ENCODE measurements at regions not wholly inside any gene's neighbourhood (a gene's known extent, or its start where the extent isn't known, plus 50 kb on each side); places are given as distances from the start of the nearest gene placed in this dataset.
"Not testable (repeated sequence)": the region's sequence is repeated elsewhere in the genome, so short reads cannot be mapped to it uniquely, and the experiment has no call there.

- H3K9me3 Mint-ChIP-seq; H3K36me3 Mint-ChIP-seq (ENCODE audit: low read depth); H3K4me3 Mint-ChIP-seq; intact Hi-C loops (cut with micrococcal nuclease); DNase-seq; H3K27ac Mint-ChIP-seq; H3K4me1 Mint-ChIP-seq; H3K27me3 Mint-ChIP-seq: not testable (repeated sequence)
Observed at GRCh38 chr12:29017532-29017931, 131.5 kb upstream of the FAR2 start.

- intact Hi-C loops (cut with micrococcal nuclease), result no loop called here
- H3K27me3 Mint-ChIP-seq, result peaks cover 4% of the 10 kb centered on the region
- H3K36me3 Mint-ChIP-seq (ENCODE audit: low read depth), result no peaks in the 10 kb centered on the region
- peaks cover 3% of the 10 kb centered on the region for H3K4me1 Mint-ChIP-seq
- peaks cover under 1% of the 10 kb centered on the region for H3K9me3 Mint-ChIP-seq
- DNase-seq, result no peak
- H3K4me3 Mint-ChIP-seq, result no peak overlapping the region
- H3K27ac Mint-ChIP-seq, result no peak overlapping the region
Observed at GRCh38 chr12:29023436-29024076, 125.5 kb upstream of the FAR2 start.

GRCh38 chr12:29024117-29024516 is 125.0 kb upstream of the FAR2 start:
- peaks cover 5% of the 10 kb centered on the region for H3K9me3 Mint-ChIP-seq
- H3K36me3 Mint-ChIP-seq (ENCODE audit: low read depth), result no peaks in the 10 kb centered on the region
- H3K4me3 Mint-ChIP-seq, result no peak overlapping the region
- peaks cover 8% of the 10 kb centered on the region for H3K27me3 Mint-ChIP-seq
- intact Hi-C loops (cut with micrococcal nuclease), result no loop called here
- no peak overlapping the region for H3K27ac Mint-ChIP-seq
- peaks cover 3% of the 10 kb centered on the region for H3K4me1 Mint-ChIP-seq
- no peak for DNase-seq

GRCh38 chr12:29025937-29026336 is 123.1 kb upstream of the FAR2 start:
- peaks cover 3% of the 10 kb centered on the region for H3K4me1 Mint-ChIP-seq
- H3K9me3 Mint-ChIP-seq, result peaks cover 5% of the 10 kb centered on the region
- H3K27me3 Mint-ChIP-seq, result peaks cover 10% of the 10 kb centered on the region
- no peaks in the 10 kb centered on the region for H3K36me3 Mint-ChIP-seq (ENCODE audit: low read depth)
- DNase-seq, result no peak
- no peak overlapping the region for H3K27ac Mint-ChIP-seq
- intact Hi-C loops (cut with micrococcal nuclease), result no loop called here
- H3K4me3 Mint-ChIP-seq, result no peak overlapping the region

- H3K36me3 Mint-ChIP-seq (ENCODE audit: low read depth), result no peaks in the 10 kb centered on the region
- DNase-seq, result no peak
- H3K4me1 Mint-ChIP-seq, result peaks cover 3% of the 10 kb centered on the region
- intact Hi-C loops (cut with micrococcal nuclease), result no loop called here
- H3K27ac Mint-ChIP-seq, result no peak overlapping the region
- no peak overlapping the region for H3K4me3 Mint-ChIP-seq
- peaks cover 10% of the 10 kb centered on the region for H3K27me3 Mint-ChIP-seq
- peaks cover 5% of the 10 kb centered on the region for H3K9me3 Mint-ChIP-seq
Observed at GRCh38 chr12:29026419-29026818, 122.7 kb upstream of the FAR2 start.

GRCh38 chr12:29029484-29029883 is 119.6 kb upstream of the FAR2 start:
- H3K4me3 Mint-ChIP-seq; H3K36me3 Mint-ChIP-seq (ENCODE audit: low read depth); H3K27ac Mint-ChIP-seq; DNase-seq; intact Hi-C loops (cut with micrococcal nuclease); H3K9me3 Mint-ChIP-seq; H3K4me1 Mint-ChIP-seq: not testable (repeated sequence)
- peaks cover 12% of the 10 kb centered on the region for H3K27me3 Mint-ChIP-seq

GRCh38 chr12:29030006-29030405 is 119.1 kb upstream of the FAR2 start:
- H3K4me3 Mint-ChIP-seq, result no peak overlapping the region
- no peak overlapping the region for H3K27ac Mint-ChIP-seq
- peaks cover 3% of the 10 kb centered on the region for H3K4me1 Mint-ChIP-seq
- H3K27me3 Mint-ChIP-seq, result peaks cover 12% of the 10 kb centered on the region
- intact Hi-C loops (cut with micrococcal nuclease), result no loop called here
- DNase-seq, result no peak
- H3K36me3 Mint-ChIP-seq (ENCODE audit: low read depth), result no peaks in the 10 kb centered on the region
- H3K9me3 Mint-ChIP-seq, result peaks cover 5% of the 10 kb centered on the region

GRCh38 chr12:29032446-29032845 is 116.6 kb upstream of the FAR2 start:
- Mint-ChIP-seq H3K27ac (no peak overlapping the region), H3K9me3 (peaks cover 5% of the 10 kb centered on the region), H3K4me1 (no peaks in the 10 kb centered on the region), H3K36me3 (ENCODE audit: low read depth) (no peaks in the 10 kb centered on the region), H3K27me3 (peaks cover 9% of the 10 kb centered on the region), H3K4me3 (no peak overlapping the region)
- no peak for DNase-seq
- intact Hi-C loops (cut with micrococcal nuclease), result no loop called here

GRCh38 chr12:29033519-29033918 is 115.6 kb upstream of the FAR2 start:
- Mint-ChIP-seq H3K9me3 (peaks cover 5% of the 10 kb centered on the region), H3K4me3 (no peak overlapping the region), H3K27me3 (peaks cover 8% of the 10 kb centered on the region), H3K4me1 (no peaks in the 10 kb centered on the region), H3K36me3 (ENCODE audit: low read depth) (no peaks in the 10 kb centered on the region), H3K27ac (no peak overlapping the region)
- intact Hi-C loops (cut with micrococcal nuclease), result no loop called here
- no peak for DNase-seq

GRCh38 chr12:29035112-29035511 is 114.0 kb upstream of the FAR2 start:
- H3K27me3 Mint-ChIP-seq, result peaks cover 2% of the 10 kb centered on the region
- H3K4me3 Mint-ChIP-seq, result no peak overlapping the region
- no peaks in the 10 kb centered on the region for H3K4me1 Mint-ChIP-seq
- H3K36me3 Mint-ChIP-seq (ENCODE audit: low read depth), result no peaks in the 10 kb centered on the region
- H3K27ac Mint-ChIP-seq, result no peak overlapping the region
- intact Hi-C loops (cut with micrococcal nuclease), result no loop called here
- no peak for DNase-seq
- H3K9me3 Mint-ChIP-seq, result no peaks in the 10 kb centered on the region

GRCh38 chr12:29039013-29039412 is 110.1 kb upstream of the FAR2 start:
- DNase-seq, result no peak
- Mint-ChIP-seq H3K36me3 (ENCODE audit: low read depth) (no peaks in the 10 kb centered on the region), H3K4me1 (no peaks in the 10 kb centered on the region), H3K27ac (no peak overlapping the region), H3K27me3 (peaks cover 3% of the 10 kb centered on the region), H3K4me3 (no peak overlapping the region), H3K9me3 (no peaks in the 10 kb centered on the region)
- intact Hi-C loops (cut with micrococcal nuclease), result no loop called here

- no peak for DNase-seq
- Mint-ChIP-seq H3K4me1 (no peaks in the 10 kb centered on the region), H3K27me3 (peaks cover 5% of the 10 kb centered on the region), H3K27ac (no peak overlapping the region), H3K9me3 (no peaks in the 10 kb centered on the region), H3K4me3 (no peak overlapping the region), H3K36me3 (ENCODE audit: low read depth) (no peaks in the 10 kb centered on the region)
- intact Hi-C loops (cut with micrococcal nuclease), result no loop called here
Observed at GRCh38 chr12:29041621-29042020, 107.5 kb upstream of the FAR2 start.

- intact Hi-C loops (cut with micrococcal nuclease), result no loop called here
- Mint-ChIP-seq H3K9me3 (no peaks in the 10 kb centered on the region), H3K27ac (no peak overlapping the region), H3K4me3 (no peak overlapping the region), H3K4me1 (no peaks in the 10 kb centered on the region), H3K36me3 (ENCODE audit: low read depth) (no peaks in the 10 kb centered on the region), H3K27me3 (peaks cover 6% of the 10 kb centered on the region)
- no peak for DNase-seq
Observed at GRCh38 chr12:29043069-29043468, 106.0 kb upstream of the FAR2 start.

- DNase-seq, result no peak
- H3K4me3 Mint-ChIP-seq, result no peak overlapping the region
Observed at GRCh38 chr12:29044799-29045198, 104.3 kb upstream of the FAR2 start.

GRCh38 chr12:29048787-29049186 is 100.3 kb upstream of the FAR2 start:
- no peaks in the 10 kb centered on the region for H3K4me1 Mint-ChIP-seq

More at GRCh38 chr12:29044799-29045198, 104.3 kb upstream of the FAR2 start:
- intact Hi-C loops (cut with micrococcal nuclease), result no loop called here
- Mint-ChIP-seq H3K36me3 (ENCODE audit: low read depth) (no peaks in the 10 kb centered on the region), H3K27ac (no peak overlapping the region), H3K27me3 (peaks cover 6% of the 10 kb centered on the region), H3K9me3 (no peaks in the 10 kb centered on the region), H3K4me1 (no peaks in the 10 kb centered on the region)

More at GRCh38 chr12:29048787-29049186, 100.3 kb upstream of the FAR2 start:
- no peaks in the 10 kb centered on the region for H3K9me3 Mint-ChIP-seq
- H3K27me3 Mint-ChIP-seq, result peaks cover 4% of the 10 kb centered on the region
- intact Hi-C loops (cut with micrococcal nuclease), result no loop called here
- no peak overlapping the region for H3K27ac Mint-ChIP-seq
- no peaks in the 10 kb centered on the region for H3K36me3 Mint-ChIP-seq (ENCODE audit: low read depth)
- no peak overlapping the region for H3K4me3 Mint-ChIP-seq
- no peak for DNase-seq
